Iris pigment epithelial cell (primary cell): ENCODE measurements at regions not wholly inside any gene's neighbourhood (a gene's known extent, or its start where the extent isn't known, plus 50 kb on each side); places are given as distances from the start of the nearest gene placed in this dataset.

Experiments used
- DNase-seq: peaks from one replicate; pipeline ENCODE4 v3.0.0-alpha.2; 2011; ENCODE audit warnings: low read depth

DNA sequence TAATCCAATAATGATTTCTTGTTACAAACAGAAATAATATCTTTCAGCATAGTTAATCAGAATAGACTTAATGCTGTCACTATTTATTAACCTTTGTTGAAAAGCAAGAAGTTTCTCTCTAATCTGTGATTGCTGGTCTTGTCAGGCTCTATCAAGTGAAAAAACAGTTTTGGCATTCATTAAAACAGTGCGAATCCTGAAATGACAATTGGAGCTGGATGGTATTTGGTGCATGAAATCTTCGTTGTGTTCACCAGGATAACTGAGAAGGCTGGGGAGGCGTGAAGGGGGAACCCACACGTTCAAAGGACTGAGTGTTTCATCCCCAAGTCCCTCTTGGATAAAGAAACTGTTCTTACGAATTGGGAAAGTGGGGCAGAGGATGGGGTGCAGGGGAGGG lies 190.2 kb upstream of the MYL2 start:
- no peak for DNase-seq

- no peak for DNase-seq
Observed at GRCh38 chr12:111108726-111109125, 188.3 kb upstream of the MYL2 start.

DNA sequence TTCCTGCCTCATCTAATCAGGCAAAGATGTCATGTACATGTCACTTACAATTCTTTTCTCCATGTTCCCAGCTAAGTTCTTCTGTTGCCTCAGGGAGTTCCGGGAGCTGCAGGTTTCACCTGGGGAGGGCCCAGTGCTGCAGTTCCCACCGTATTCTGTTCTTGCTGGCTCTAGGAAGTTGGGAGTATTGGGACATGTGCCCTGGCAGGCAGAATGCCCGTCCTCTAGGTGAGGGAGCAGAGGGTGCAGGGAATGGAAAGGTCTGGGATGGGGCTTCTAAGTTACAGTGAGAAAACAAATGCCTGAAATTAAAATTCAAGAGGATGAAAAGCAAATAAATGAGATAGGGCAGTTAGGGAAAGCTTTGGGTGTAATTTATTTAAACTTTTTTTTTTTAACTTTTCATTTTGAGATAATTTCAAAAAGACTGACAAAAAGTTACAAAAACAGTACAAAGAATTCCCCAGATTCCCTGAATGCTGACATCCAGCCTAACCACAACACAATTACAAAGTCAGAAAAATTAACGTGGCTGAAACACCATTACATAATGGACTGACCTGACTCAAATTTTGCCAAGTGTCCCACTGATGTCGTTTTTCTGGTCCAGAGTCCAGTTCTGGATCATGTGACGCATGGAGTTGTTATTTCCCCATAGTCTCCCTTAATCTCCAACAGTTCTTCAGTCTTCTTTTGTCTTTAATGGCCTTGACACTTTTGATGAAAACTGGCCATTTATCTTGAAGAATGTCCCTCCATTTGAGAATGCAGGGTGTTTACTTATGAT lies 187.2 kb upstream of the MYL2 start:
- DNase-seq = no peak

DNA sequence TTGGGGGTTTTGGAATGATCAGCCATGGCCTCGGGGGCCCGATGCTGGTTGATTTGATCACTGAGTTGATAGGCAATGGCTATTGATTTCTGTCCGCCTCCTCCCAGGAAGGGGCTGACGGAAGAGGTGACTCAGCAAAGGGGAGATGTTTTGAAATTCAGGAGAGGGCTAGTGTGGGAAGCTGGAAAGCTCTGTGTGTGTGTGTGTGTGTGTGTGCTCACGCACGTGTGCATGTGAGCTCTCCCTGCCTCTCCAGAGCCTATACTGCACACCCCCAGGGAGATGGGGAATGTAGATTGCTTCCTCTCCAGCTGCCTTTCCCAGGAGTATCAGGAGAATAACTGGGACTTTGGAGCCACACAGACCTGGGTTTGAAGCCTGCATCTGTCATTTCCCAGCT lies 184.9 kb upstream of the MYL2 start:
- no peak for DNase-seq

- DNase-seq = no peak
Observed at GRCh38 chr12:111103583-111103982, 183.2 kb upstream of the MYL2 start.

DNA sequence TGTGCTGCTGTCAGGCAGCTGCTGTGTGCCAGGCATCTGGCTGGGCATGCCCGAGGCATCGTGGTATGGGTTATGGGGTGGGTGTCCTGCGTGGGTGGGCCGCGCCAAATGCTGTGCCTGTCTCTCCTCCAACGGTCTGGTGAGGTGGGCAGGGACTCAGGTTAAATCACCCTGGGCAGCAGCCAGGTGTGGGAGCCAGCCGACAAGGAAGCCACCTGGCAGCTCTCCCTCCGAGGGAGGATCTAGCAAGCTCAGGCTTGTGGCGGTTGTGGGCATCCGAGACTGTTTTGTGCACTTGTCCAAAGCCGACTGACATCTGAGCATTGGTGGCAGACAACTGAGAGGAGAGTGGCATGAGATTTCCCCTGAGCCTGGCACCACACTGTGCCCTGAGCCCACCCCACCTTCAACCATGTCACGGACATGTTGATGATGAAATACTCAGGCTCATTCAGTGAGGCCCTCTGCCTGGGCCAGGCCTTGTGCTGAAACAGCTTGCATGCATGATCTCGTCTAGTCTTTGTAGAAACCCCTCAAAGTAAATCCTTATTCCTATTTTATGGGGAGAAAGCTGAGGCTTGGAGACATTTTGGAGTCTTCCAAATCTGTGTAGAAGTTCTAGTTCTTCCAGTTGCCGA lies 181.8 kb upstream of the MYL2 start:
- DNase-seq = no peak

DNA sequence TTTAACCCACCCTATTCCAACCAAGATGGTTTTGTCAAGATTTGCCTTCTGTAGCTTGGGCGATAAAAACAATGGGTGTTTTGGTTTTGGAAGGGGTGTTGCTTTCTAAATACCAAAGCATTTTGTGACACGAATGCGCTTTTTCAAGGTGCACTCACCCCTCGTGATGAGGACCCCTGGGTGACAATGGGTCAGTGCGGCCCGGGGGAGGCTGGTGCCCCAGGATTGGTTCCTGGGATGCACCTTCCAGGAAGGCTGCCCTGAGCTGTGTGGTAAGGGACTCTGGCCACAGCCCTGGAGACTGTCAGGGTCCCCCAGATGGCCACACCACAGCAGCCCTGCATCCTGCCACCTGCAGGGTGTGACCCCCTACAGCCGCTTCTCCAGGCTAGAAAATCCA lies 180.6 kb upstream of the MYL2 start:
- no peak for DNase-seq

DNA sequence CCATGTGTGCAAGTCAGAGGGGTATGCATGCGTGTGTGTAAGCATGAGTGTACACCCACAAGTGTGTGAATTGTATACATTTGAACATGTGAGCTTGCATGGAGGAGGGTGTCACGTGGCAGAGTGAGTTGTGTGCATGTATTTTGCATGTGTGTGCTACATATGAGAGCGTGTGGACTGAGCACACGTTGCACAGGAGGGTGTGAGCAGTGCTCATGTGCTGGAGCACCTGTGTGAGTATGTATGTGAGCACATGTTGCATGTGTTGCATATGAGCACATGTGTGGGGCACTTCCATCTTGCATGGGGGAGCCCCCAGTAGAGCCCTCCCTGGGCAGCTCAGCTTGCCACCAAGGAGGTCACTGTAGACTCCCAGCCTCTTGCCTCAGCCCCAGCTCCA lies 180.2 kb upstream of the MYL2 start:
- no peak for DNase-seq

DNA sequence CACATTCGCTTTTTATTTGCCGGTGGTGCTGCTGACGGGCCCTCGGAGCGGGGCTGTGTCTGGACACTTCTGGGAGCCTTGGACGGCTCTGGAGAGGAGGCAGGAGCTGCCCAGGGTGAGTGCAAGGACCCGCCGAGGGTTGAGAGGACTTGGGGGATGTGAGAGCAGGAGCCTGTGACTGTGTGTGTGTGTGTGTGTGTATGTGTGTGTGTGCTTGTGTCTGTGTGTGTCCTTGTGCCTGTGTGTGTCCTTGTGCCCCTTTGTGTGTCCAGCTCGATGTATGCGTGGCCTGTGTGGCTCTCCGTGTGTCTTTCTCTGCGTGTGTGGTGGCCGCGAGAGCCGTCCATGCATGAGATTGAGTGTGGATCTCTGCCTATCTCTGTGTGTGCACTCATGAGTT lies 179.6 kb upstream of the MYL2 start:
- no peak for DNase-seq

DNA sequence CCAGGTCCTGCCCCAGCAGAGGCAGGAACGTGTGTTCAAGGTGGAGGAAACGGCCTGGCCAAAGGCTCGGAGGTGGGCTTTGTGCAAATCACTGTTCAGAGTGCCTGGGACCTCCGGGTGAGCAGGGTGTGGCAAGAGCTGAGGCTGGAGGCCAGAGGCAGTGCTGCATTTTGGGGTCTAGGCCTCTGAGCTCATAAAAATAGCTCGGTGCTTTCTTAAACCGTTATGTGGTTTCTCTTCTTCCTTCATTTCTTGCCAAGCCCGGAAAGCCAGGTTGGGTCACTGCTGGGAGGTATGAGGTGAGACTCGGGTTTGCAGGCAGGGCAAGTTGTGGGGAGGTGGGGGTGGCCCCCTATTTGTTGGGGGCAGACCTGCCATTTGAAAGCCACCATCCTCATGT lies 178.8 kb upstream of the MYL2 start:
- no peak for DNase-seq

DNA sequence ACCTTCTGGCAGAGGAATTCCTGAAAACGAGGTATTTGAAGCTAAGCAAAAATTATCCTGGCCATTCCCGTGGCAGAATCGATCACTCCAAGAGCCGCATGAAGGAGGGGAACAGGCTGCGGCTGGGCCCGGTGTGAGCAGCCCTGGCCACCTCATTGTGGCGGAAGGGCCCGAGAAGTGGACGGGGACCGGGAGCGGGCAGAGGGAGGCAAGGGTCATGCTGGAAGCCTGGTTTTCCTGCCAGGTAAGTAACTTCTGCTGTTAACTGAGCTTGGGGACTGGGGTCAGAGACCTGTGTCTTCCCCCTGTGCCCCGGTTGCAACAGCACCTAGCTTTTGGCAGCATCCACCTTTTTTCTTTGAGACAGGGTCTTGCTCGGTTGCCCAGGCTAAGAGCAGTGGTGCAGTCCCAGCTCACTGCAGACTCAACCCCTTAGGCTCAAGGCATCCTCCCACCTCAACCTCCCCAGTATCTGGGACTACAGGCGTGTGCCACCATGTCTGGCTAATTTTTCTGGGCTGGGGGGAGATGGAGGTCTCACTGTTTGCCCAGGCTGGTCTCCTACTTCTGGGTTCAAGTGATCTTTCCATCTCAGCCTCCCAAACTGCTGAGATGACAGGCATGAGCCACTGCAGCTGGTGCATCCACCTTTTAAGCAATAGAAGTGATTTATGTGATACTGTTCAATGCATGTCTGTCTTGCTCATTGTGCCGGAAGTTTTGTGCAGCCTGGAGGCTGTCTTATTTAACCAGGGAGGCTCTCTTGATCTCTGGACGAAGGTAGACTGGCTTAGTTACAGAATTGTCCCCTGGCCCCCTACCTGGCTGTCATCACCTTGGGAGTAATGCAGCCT lies 174.0 kb upstream of the MYL2 start:
- no peak for DNase-seq

- DNase-seq = no peak
Observed at GRCh38 chr12:111093428-111094142, 173.2 kb upstream of the MYL2 start.

- no peak for DNase-seq
Observed at GRCh38 chr12:111091051-111091450, 170.7 kb upstream of the MYL2 start.

- DNase-seq = no peak
Observed at GRCh38 chr12:111089616-111090015, 169.2 kb upstream of the MYL2 start.

- no peak for DNase-seq
Observed at GRCh38 chr12:111088409-111088808, 168.0 kb upstream of the MYL2 start.

GRCh38 chr12:111086947-111087700 lies 166.7 kb upstream of the MYL2 start:
- DNase-seq = no peak

GRCh38 chr12:111085096-111085495 lies 164.7 kb upstream of the MYL2 start:
- no peak for DNase-seq

DNA sequence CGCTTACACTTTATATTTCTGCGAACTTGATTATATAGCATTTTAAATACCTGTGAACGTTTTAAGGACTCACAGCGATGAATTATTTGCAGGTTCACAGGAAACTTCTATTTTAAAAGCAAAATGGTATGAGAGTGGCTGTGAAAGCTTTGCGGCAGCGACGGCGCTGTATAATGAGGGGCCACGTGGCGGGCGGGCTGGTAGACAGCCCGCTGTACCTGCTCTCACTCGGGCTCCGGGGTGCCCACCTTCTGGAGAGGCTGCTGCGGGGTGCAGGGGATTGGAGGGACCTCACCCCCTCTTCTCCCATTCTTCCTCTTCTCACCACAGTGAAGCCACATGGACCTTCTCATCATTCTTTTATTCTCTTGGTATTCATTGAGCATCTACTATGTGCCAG lies 164.2 kb upstream of the MYL2 start:
- no peak for DNase-seq

GRCh38 chr12:111084158-111084557 lies 163.8 kb upstream of the MYL2 start:
- no peak for DNase-seq

DNA sequence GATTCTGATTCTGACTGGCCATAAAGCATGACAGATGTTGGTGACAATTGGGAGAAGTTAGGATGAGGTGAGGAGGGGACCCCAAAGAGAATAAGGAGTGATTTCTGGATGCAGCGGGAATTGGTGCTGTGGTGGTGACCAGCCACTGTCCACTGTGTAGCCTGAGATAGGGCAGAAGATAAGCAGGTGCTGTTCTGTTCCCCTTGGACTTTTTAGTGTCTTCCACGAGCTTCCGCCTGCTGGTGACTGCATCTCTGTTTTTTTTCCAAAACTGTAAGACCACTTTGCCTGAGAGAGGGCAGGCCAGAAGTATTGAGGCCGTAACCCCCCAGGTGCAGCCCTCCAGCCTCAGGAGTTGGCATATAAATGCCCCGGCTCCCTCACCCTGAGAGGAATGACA lies 161.2 kb upstream of the MYL2 start:
- no peak for DNase-seq

DNA sequence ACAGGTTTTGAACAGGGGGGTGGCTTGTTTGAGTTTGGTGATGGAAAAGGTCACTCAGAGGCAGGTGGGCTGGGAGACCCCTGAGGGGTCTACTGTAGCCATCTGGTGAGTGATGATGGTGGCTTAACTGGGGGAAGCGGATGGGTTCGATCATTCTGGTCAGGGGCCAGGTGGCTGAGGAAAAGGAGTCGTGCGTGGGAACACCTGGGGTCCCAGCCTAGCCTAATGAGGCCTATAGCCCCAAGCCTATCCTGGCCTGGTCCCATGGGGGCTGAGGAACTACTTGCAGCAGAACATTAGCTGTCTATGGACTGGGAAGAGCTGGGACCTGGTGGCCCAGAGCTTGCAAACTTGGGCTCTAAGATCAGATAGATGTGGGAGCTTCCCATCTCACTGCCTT lies 158.4 kb upstream of the MYL2 start:
- DNase-seq = no peak
